Upper lobe of left lung (tissue), 6 donors: ENCODE measurements at regions not wholly inside any gene's neighbourhood (a gene's known extent, or its start where the extent isn't known, plus 50 kb on each side); places are given as distances from the start of the nearest gene placed in this dataset.
"Not testable (repeated sequence)": the region's sequence is repeated elsewhere in the genome, so short reads cannot be mapped to it uniquely, and the experiment has no call there.

Experiments
- ATAC-seq, 2 donors: fragments of 200-7000 bp; cut with Tn5 transposase; one replicate each; pipeline ENCODE4 v1.9.1; 2022; ENCODE audit warnings: mild to moderate bottlenecking in 2 of 2, moderate library complexity in 2 of 2; ENCODE audit not compliant: low FRiP score in 2 of 2
- DNase-seq, 2 donors: peaks; one replicate each; pipeline ENCODE4 v3.0.0-alpha.2; 2019 to 2020
- H3K27ac ChIP-seq, 4 donors: fragments of 200-600 bp; sonication (generic); one replicate each; pipeline ENCODE4 v1.5.1; 2016 to 2019
- H3K27me3 ChIP-seq, 4 donors: fragments of 200-600 bp; sonication (generic); one replicate each; pipeline ENCODE4 v1.5.1; 2017 to 2019
- H3K36me3 ChIP-seq, 4 donors: fragments of 200-600 bp; sonication (generic); one replicate each; pipeline ENCODE4 v1.5.1; 2016 to 2019
- H3K4me1 ChIP-seq, 4 donors: fragments of 200-600 bp; sonication (generic); one replicate each; pipeline ENCODE4 v1.5.1; 2018 to 2019
- H3K4me3 ChIP-seq, 4 donors: fragments of 200-600 bp; sonication (generic); one replicate each; pipeline ENCODE4 v1.5.1; 2017 to 2019; ENCODE audit warnings: mild to moderate bottlenecking in 2 of 4, moderate library complexity in 1 of 4
- H3K9me3 ChIP-seq, 4 donors: fragments of 200-600 bp; sonication (generic); one replicate each; pipeline ENCODE4 v1.5.1; 2018 to 2019
- CTCF ChIP-seq, 6 experiments: fragments of 450-650 bp in 4 of 6; fragments of 200-600 bp in 2 of 6; sonication (generic) in 2 of 6; IDR thresholded peaks; one replicate each; pipeline ENCODE4 v1.5.1; 2016 to 2019; ENCODE audit warnings: antibody characterized with exemption in 6 of 6
- EP300 ChIP-seq, 4 donors: sonication (generic); formaldehyde crosslinking; IDR thresholded peaks; one replicate each; pipeline ENCODE4 v1.5.1; 2017; ENCODE audit warnings: antibody characterized with exemption in 4 of 4, control low read depth in 2 of 4
- POLR2A ChIP-seq, 4 donors: fragments of 450-650 bp; IDR thresholded peaks; one replicate each; pipeline ENCODE4 v1.5.1; 2016 to 2017; ENCODE audit warnings: antibody characterized with exemption in 4 of 4, mild to moderate bottlenecking in 2 of 4
- POLR2AphosphoS5 ChIP-seq, 2 donors: sonication (generic); formaldehyde crosslinking; IDR thresholded peaks; one replicate each; pipeline ENCODE4 v1.5.1; 2017; ENCODE audit warnings: antibody characterized with exemption in 2 of 2
- WGBS, 2 donors: methylation state at CpG; one replicate each; pipeline ENCODE4 v1.1.5; 2017 to 2018; 5-methylcytosine and 5-hydroxymethylcytosine counted together
- donor health status: DM: no; HTN: no; CAD: no; lungs with moderate emphysema.
- donor health status: DM: no; HTN: yes; CAD: no; lungs with severe emphysema.

GRCh38 chr9:21533597-21533996 is 51.5 kb upstream of the IFNE start:
- no peaks in the 10 kb centered on the region for H3K27me3 ChIP-seq
- H3K9me3 ChIP-seq: no peaks in the 10 kb centered on the region
- H3K36me3 ChIP-seq: no peaks in the 10 kb centered on the region
- TF ChIP-seq EP300 (IDR thresholded peaks at IDR 0.05) (no peak), POLR2AphosphoS5 (IDR thresholded peaks at IDR 0.05) (no peak), POLR2A (IDR thresholded peaks at IDR 0.05) (no peak), CTCF (IDR thresholded peaks at IDR 0.05) (no peak)
- DNase-seq (no peak), ATAC-seq (no peak)
- WGBS, 2 donors: 49 to 58% methylated on average over 4 of the region's 4 CpGs
- no peak overlapping the region for H3K27ac ChIP-seq
- no peaks in the 10 kb centered on the region for H3K4me1 ChIP-seq
- no peak overlapping the region for H3K4me3 ChIP-seq

DNA sequence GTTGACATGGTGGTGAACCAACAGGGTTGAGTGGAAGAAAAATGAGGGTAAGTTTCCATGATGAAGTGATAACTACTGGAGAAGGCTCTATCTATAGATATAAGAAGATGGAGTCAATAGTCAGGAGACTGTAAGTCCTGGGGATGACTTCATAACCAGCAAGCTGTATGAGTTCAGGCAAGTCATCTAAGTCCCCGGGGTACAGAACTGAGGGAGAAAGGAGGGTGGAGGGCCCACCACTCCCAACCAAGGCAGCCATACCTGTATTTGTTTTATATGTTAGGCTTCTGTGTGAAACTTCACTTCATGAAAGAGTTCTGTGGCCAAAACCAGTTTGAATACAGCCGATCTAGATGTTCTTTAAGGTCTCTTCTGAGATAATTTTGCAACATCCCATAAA is 53.3 kb upstream of the IFNE start:
- ATAC-seq (no peak), DNase-seq (no peak)
- no peak overlapping the region for H3K27ac ChIP-seq
- no peaks in the 10 kb centered on the region for H3K4me1 ChIP-seq
- no peaks in the 10 kb centered on the region for H3K27me3 ChIP-seq
- no peak for TF ChIP-seq POLR2A (IDR thresholded peaks at IDR 0.05)
- TF ChIP-seq POLR2AphosphoS5 (IDR thresholded peaks at IDR 0.05): no peak
- no peak for TF ChIP-seq EP300 (IDR thresholded peaks at IDR 0.05)
- no peak for TF ChIP-seq CTCF (IDR thresholded peaks at IDR 0.05)
- 84 to 87% methylated on average over 2 of the region's 2 CpGs for WGBS, 2 donors
- no peak overlapping the region for H3K4me3 ChIP-seq
- H3K9me3 ChIP-seq: no peaks in the 10 kb centered on the region
- H3K36me3 ChIP-seq: no peaks in the 10 kb centered on the region

- Histone ChIP-seq H3K27me3 (no peaks in the 10 kb centered on the region), H3K4me3 (no peak overlapping the region), H3K27ac (no peak overlapping the region), H3K36me3 (no peaks in the 10 kb centered on the region), H3K9me3 (no peaks in the 10 kb centered on the region), H3K4me1 (no peaks in the 10 kb centered on the region)
- ATAC-seq (no peak), DNase-seq (no peak)
- TF ChIP-seq POLR2AphosphoS5 (IDR thresholded peaks at IDR 0.05) (no peak), CTCF (IDR thresholded peaks at IDR 0.05) (no peak), EP300 (IDR thresholded peaks at IDR 0.05) (no peak), POLR2A (IDR thresholded peaks at IDR 0.05) (no peak)
- WGBS, 2 donors: 72 to 76% methylated on average over 2 of the region's 2 CpGs
Observed at GRCh38 chr9:21542787-21543186, 60.7 kb upstream of the IFNE start.

- no peak for TF ChIP-seq POLR2A (IDR thresholded peaks at IDR 0.05)
- TF ChIP-seq POLR2AphosphoS5 (IDR thresholded peaks at IDR 0.05): no peak
- no peak for TF ChIP-seq CTCF (IDR thresholded peaks at IDR 0.05)
- TF ChIP-seq EP300 (IDR thresholded peaks at IDR 0.05): no peak
- ATAC-seq: no peak
- Histone ChIP-seq H3K4me1 (no peaks in the 10 kb centered on the region), H3K9me3 (no peaks in the 10 kb centered on the region), H3K4me3 (no peak overlapping the region), H3K27ac (no peak overlapping the region), H3K27me3 (no peaks in the 10 kb centered on the region), H3K36me3 (no peaks in the 10 kb centered on the region)
- 78 to 85% methylated on average over 4 of the region's 4 CpGs for WGBS, 2 donors
- DNase-seq: no peak
Observed at GRCh38 chr9:21543187-21543586, 61.1 kb upstream of the IFNE start.

GRCh38 chr9:21543816-21544215 is 61.7 kb upstream of the IFNE start:
- H3K9me3 ChIP-seq, H3K4me1 ChIP-seq, ATAC-seq, DNase-seq, H3K36me3 ChIP-seq, H3K27me3 ChIP-seq, H3K27ac ChIP-seq, H3K4me3 ChIP-seq: not testable (repeated sequence)
- 82 to 87% methylated on average over 4 of the region's 4 CpGs for WGBS, 2 donors
